ENCODE measurements at regions not wholly inside any gene's neighbourhood (a gene's known extent, or its start where the extent isn't known, plus 50 kb on each side); places are given as distances from the start of the nearest gene placed in this dataset.
A peak's percentile ranks its signal among the peaks of the same experiment; 100 is the strongest.

DNA sequence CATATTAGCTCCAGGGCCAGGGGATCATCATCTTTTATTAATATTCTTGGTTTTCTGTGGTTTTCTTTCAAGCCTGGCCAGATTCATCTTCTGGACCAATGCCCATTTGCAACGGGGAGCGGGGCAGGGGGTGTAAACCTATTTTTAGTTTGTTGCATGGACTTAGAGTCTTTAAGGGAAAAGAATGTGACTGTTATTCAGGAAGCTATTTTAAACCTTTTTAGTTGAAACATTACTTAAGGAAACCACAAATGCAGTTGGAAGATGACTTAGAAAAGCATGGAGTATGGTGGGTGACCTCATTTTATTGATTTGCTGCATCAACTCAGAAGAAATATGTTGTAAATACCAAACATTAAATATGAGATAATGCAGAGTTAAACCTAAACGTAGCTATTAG is 368.4 kb upstream of the E2F7 start (continued):
- TF ChIP-seq, protein P1, sequence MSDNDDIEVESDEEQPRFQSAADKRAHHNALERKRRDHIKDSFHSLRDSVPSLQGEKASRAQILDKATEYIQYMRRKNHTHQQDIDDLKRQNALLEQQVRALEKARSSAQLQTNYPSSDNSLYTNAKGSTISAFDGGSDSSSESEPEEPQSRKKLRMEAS (IDR thresholded peaks at IDR 0.05; ENCODE audit: low read depth) = peak; percentile 60; the same call in 1 of the 2 replicates
- TF ChIP-seq EP300 (IDR thresholded peaks at IDR 0.05; ENCODE audit: borderline replicate concordance in 1 of 2, low read depth in 1 of 2, low read length in 1 of 2) = peak; percentile 1 to 96; a peak in 2 of 4 replicates
- TF ChIP-seq RFX5 (IDR thresholded peaks at IDR 0.05; ENCODE audit: low read length) = no peak
- peak; percentile 96 for TF ChIP-seq TCF12 (IDR thresholded peaks at IDR 0.05)
- TF ChIP-seq POLR2AphosphoS5 (IDR thresholded peaks at IDR 0.05; ENCODE audit: low read depth, low read length) = peak; percentile 83
- TF ChIP-seq, protein P2, sequence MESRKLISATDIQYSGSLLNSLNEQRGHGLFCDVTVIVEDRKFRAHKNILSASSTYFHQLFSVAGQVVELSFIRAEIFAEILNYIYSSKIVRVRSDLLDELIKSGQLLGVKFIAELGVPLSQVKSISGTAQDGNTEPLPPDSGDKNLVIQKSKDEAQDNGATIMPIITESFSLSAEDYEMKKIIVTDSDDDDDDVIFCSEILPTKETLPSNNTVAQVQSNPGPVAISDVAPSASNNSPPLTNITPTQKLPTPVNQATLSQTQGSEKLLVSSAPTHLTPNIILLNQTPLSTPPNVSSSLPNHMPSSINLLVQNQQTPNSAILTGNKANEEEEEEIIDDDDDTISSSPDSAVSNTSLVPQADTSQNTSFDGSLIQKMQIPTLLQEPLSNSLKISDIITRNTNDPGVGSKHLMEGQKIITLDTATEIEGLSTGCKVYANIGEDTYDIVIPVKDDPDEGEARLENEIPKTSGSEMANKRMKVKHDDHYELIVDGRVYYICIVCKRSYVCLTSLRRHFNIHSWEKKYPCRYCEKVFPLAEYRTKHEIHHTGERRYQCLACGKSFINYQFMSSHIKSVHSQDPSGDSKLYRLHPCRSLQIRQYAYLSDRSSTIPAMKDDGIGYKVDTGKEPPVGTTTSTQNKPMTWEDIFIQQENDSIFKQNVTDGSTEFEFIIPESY (IDR thresholded peaks at IDR 0.05; ENCODE audit: borderline replicate concordance, low read depth) = peak; percentile 68
- no peak for TF ChIP-seq MXI1 (IDR thresholded peaks at IDR 0.05; ENCODE audit: low read depth, low read length)
- TF ChIP-seq, protein P3, sequence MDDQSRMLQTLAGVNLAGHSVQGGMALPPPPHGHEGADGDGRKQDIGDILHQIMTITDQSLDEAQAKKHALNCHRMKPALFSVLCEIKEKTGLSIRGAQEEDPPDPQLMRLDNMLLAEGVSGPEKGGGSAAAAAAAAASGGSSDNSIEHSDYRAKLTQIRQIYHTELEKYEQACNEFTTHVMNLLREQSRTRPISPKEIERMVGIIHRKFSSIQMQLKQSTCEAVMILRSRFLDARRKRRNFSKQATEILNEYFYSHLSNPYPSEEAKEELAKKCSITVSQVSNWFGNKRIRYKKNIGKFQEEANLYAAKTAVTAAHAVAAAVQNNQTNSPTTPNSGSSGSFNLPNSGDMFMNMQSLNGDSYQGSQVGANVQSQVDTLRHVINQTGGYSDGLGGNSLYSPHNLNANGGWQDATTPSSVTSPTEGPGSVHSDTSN (IDR thresholded peaks at IDR 0.05) = peak; percentile 75
- TF ChIP-seq FOXM1 (IDR thresholded peaks at IDR 0.05; ENCODE audit: low read depth) = peak; percentile 93
- peak; percentile 70 for TF ChIP-seq RXRA (IDR thresholded peaks at IDR 0.05; ENCODE audit: borderline replicate concordance, low read depth)
- TF ChIP-seq NFIC (IDR thresholded peaks at IDR 0.05; ENCODE audit: borderline replicate concordance) = peak; percentile 98
- TF ChIP-seq SIN3A (IDR thresholded peaks at IDR 0.05; ENCODE audit: borderline replicate concordance, low read depth, low read length) = 0 out of 2 replicates have a peak, but pooled peaks have one; percentile 33
- TF ChIP-seq TAF1 (IDR thresholded peaks at IDR 0.05; ENCODE audit: borderline replicate concordance, low read depth, low read length) = no peak

DNA sequence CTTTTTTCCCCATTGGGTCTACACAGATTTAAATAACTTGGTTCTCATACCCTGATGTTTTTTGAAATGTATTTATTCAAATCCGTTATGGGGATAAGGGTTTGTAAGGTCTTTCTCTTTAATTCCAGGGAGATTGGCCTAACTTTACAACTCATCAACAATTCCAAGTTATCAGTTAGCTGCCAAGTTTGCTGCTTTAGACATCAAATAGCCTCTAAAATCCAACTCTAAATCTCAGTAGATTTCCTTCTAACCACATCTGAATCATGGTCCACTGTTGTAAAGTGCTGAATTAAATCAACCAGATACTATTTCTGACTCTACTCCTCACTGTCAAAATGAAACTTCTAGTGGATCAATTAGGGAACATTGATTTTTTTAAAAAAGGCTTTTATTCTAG is 364.1 kb upstream of the E2F7 start:
- CTCF ChIA-PET = interaction anchor here (1.0 kb wide), 1 partner anchor 10 kb away, joined by 3 read pairs; no protein-coding TSS in a partner anchor
- WGBS (ENCODE audit: low lambda C conversion rate) = 34% methylated on average over 1 of the region's 1 CpG
- H3K9ac ChIP-seq = no peak overlapping the region

More for the DNA sequence above, 364.1 kb upstream of the E2F7 start:
- Histone ChIP-seq H3K9me2 (no peaks in the 10 kb centered on the region), H3K4me1 (ENCODE audit: control insufficient read depth in 1 of 2, insufficient read depth in 2 of 2, low read depth in 1 of 2, low read length in 1 of 2) (no peaks in the 10 kb centered on the region; a peak in 1 of 4 replicates), H2AFZ (ENCODE audit: low read depth) (no peak overlapping the region), H3K9me3 (no peaks in the 10 kb centered on the region), H4K20me1 (ENCODE audit: insufficient read depth) (no peaks in the 10 kb centered on the region), H3F3A (replicated peaks; ENCODE audit: insufficient read depth) (peaks cover 11% of the 10 kb centered on the region), H3K4me2 (no peak overlapping the region), H3K4me3 (ENCODE audit: low read depth in 2 of 2, low read length in 1 of 2) (no peak overlapping the region), H3K27ac (ENCODE audit: low read depth in 2 of 2, low read length in 1 of 2) (no peak overlapping the region), H3K79me2 (ENCODE audit: insufficient read depth) (no peaks in the 10 kb centered on the region; the same call in 1 of the 2 replicates), H3K36me3 (replicated peaks in 1 of 2; ENCODE audit: control insufficient read depth in 1 of 2, insufficient read depth in 2 of 2, low read length in 1 of 2) (no peaks in the 10 kb centered on the region), H3K27me3 (ENCODE audit: insufficient read depth) (no peaks in the 10 kb centered on the region)
- no peak for DNase-seq
- POLR2A ChIA-PET = no interaction called here
- TF ChIP-seq, protein P3 (IDR thresholded peaks at IDR 0.05) = peak; percentile 19; the same call in 1 of the 2 replicates
- TF ChIP-seq TCF12 (IDR thresholded peaks at IDR 0.05) = no peak
